Natural killer cell (primary cell): ENCODE measurements at regions not wholly inside any gene's neighbourhood (a gene's known extent, or its start where the extent isn't known, plus 50 kb on each side); places are given as distances from the start of the nearest gene placed in this dataset.

ENCODE experiments used
- ATAC-seq, 3 donors: fragments of 150-1000 bp in 2 of 3; fragments of 200-7000 bp in 1 of 3; cut with Tn5 transposase; 1 replicate in 1 of 3; 2 replicates in 2 of 3; pipeline ENCODE4 v1.10.0; 2021; ENCODE audit warnings: mild to moderate bottlenecking in 2 of 3, moderate library complexity in 2 of 3
- DNase-seq, 2 donors: peaks; one replicate each; pipeline versions ENCODE4 v3.0.0 to v3.0.0-alpha.2; 2013 to 2021; ENCODE audit warnings: mixed read lengths in 1 of 2
- H3K27ac ChIP-seq: one replicate; pipeline ENCODE4 v1.5.1; 2013; ENCODE audit warnings: mild to moderate bottlenecking, low read length
- H3K27me3 ChIP-seq: one replicate; pipeline ENCODE4 v1.6.1; 2013; ENCODE audit warnings: low read length; ENCODE audit not compliant: control insufficient read depth, insufficient read depth
- H3K36me3 ChIP-seq: one replicate; pipeline ENCODE4 v1.6.1; 2013; ENCODE audit warnings: low read length; ENCODE audit not compliant: control insufficient read depth, insufficient read depth
- H3K4me1 ChIP-seq: one replicate; pipeline ENCODE4 v1.6.1; 2013; ENCODE audit warnings: low read length; ENCODE audit not compliant: control insufficient read depth, insufficient read depth
- H3K4me3 ChIP-seq: one replicate; pipeline ENCODE4 v1.5.1; 2013; ENCODE audit warnings: low read length
- H3K9me3 ChIP-seq: one replicate; pipeline ENCODE4 v1.6.1; 2013; ENCODE audit warnings: low read length; ENCODE audit not compliant: control insufficient read depth, insufficient read depth
- H3K27ac Mint-ChIP-seq, 2 donors: one replicate each; pipeline ENCODE4 v1.8.0; 2022; ENCODE audit warnings: mild to moderate bottlenecking in 2 of 2, mixed read lengths in 2 of 2, moderate library complexity in 1 of 2
- H3K27me3 Mint-ChIP-seq, 2 donors: one replicate each; pipeline ENCODE4 v1.8.0; 2022; ENCODE audit warnings: low read depth in 2 of 2, mixed read lengths in 2 of 2
- H3K36me3 Mint-ChIP-seq: one replicate; pipeline ENCODE4 v1.8.0; 2022; ENCODE audit warnings: mixed read lengths
- H3K4me1 Mint-ChIP-seq, 2 donors: one replicate each; pipeline ENCODE4 v1.8.0; 2022; ENCODE audit warnings: mixed read lengths in 2 of 2
- H3K4me3 Mint-ChIP-seq: one replicate; pipeline ENCODE4 v1.8.0; 2022; ENCODE audit warnings: mild to moderate bottlenecking, moderate library complexity, mixed read lengths
- H3K9me3 Mint-ChIP-seq, 2 donors: one replicate each; pipeline ENCODE4 v1.8.0; 2022; ENCODE audit warnings: mixed read lengths in 2 of 2
- WGBS: methylation state at CpG from one replicate; pipeline ENCODE4 v1.1.7; 2013; ENCODE audit warnings: missing lambda C conversion rate; ENCODE audit not compliant: insufficient coverage; 5-methylcytosine and 5-hydroxymethylcytosine counted together
- intact Hi-C: fragments of 100-400 bp; cut with micrococcal nuclease; formaldehyde crosslinking; loops from one replicate; pipeline ENCODE4 v1.14.2; 2022
- TF ChIP-seq, protein P1 (sequence below): fragments of 200-600 bp; IDR thresholded peaks from one replicate; pipeline ENCODE4 v1.8.0; 2022; ENCODE audit warnings: antibody characterized with exemption

DNA sequence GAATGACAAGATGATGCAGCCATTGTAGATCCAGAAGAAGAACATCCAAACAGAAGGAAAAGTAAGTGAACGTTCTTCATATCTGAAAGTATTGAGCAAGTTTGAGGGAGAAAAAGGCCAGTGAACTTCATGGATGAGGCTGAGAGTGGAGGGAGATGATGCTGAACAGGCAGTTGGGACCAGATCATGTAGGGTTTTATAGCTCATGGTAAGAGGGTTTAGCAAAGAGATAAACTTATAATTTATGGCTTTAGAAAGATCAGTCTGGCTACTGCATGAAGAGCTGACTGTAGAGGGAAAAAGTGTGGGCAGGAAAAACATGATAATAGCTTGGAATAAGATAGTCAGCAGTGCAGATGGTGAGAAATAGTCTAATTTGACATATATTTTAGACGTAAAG lies 192.6 kb upstream of the LPP start:
- Mint-ChIP-seq H3K36me3 (no peaks in the 10 kb centered on the region), H3K9me3 (no peaks in the 10 kb centered on the region), H3K27me3 (no peaks in the 10 kb centered on the region), H3K27ac (no peak overlapping the region), H3K4me3 (no peak overlapping the region), H3K4me1 (peaks cover 21 to 34% of the 10 kb centered on the region in 2 donors)
- H3K9me3 ChIP-seq = no peaks in the 10 kb centered on the region
- no peak overlapping the region for H3K4me3 ChIP-seq
- ATAC-seq (no peak), DNase-seq (no peak)
- TF ChIP-seq, protein P1, sequence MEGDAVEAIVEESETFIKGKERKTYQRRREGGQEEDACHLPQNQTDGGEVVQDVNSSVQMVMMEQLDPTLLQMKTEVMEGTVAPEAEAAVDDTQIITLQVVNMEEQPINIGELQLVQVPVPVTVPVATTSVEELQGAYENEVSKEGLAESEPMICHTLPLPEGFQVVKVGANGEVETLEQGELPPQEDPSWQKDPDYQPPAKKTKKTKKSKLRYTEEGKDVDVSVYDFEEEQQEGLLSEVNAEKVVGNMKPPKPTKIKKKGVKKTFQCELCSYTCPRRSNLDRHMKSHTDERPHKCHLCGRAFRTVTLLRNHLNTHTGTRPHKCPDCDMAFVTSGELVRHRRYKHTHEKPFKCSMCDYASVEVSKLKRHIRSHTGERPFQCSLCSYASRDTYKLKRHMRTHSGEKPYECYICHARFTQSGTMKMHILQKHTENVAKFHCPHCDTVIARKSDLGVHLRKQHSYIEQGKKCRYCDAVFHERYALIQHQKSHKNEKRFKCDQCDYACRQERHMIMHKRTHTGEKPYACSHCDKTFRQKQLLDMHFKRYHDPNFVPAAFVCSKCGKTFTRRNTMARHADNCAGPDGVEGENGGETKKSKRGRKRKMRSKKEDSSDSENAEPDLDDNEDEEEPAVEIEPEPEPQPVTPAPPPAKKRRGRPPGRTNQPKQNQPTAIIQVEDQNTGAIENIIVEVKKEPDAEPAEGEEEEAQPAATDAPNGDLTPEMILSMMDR = no peak
- no peak overlapping the region for H3K27ac ChIP-seq
- H3K36me3 ChIP-seq = no peaks in the 10 kb centered on the region
- intact Hi-C loops = no loop called here
- 95% methylated on average over 2 of the region's 2 CpGs for WGBS
- H3K4me1 ChIP-seq = peaks cover 25% of the 10 kb centered on the region
- H3K27me3 ChIP-seq = no peaks in the 10 kb centered on the region

DNA sequence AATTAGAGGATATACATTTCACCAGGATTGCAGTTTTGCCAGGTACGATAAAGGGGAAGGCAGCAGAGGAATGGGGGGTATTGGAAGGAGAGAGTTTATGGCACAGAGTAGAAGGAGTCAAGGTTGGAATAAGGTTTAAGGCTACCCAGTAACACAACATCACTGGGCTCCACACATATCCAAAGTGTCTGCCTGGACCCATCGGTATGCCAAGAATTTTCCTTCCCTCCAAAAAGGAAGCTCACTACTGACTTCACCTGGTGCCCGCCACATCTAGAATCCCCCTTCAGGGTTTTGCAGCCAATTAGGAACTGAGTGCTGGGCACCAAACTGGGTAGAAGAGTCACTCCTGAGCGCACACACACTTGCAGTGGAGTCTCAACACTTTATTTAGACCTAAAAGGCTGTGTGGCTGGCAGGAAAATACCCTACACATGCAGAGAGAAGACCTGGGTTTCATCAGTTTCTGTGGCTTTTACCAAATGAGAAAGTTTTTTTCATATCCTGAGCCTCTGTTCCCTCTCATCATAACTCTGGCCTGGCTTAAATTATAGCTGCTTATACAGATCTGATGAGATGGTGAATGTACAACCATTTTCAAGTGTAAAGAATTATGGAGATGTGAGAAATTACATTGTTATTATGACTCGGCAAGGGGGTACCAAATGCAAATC lies 190.8 kb upstream of the LPP start:
- Histone ChIP-seq H3K36me3 (no peaks in the 10 kb centered on the region), H3K9me3 (no peaks in the 10 kb centered on the region), H3K27ac (peak overlapping the region; percentile 1), H3K4me1 (peaks cover 22% of the 10 kb centered on the region), H3K27me3 (no peaks in the 10 kb centered on the region), H3K4me3 (no peak overlapping the region)
- DNase-seq (no peak), ATAC-seq (peak in 1 of 3 donors; percentile 17)
- Mint-ChIP-seq H3K4me3 (no peak overlapping the region), H3K9me3 (no peaks in the 10 kb centered on the region), H3K27me3 (no peaks in the 10 kb centered on the region), H3K27ac (no peak overlapping the region), H3K36me3 (no peaks in the 10 kb centered on the region), H3K4me1 (peaks cover 15 to 22% of the 10 kb centered on the region in 2 donors)
- WGBS = 60% methylated on average over 5 of the region's 5 CpGs
- intact Hi-C loops = no loop called here
- TF ChIP-seq, protein P1 = no peak

DNA sequence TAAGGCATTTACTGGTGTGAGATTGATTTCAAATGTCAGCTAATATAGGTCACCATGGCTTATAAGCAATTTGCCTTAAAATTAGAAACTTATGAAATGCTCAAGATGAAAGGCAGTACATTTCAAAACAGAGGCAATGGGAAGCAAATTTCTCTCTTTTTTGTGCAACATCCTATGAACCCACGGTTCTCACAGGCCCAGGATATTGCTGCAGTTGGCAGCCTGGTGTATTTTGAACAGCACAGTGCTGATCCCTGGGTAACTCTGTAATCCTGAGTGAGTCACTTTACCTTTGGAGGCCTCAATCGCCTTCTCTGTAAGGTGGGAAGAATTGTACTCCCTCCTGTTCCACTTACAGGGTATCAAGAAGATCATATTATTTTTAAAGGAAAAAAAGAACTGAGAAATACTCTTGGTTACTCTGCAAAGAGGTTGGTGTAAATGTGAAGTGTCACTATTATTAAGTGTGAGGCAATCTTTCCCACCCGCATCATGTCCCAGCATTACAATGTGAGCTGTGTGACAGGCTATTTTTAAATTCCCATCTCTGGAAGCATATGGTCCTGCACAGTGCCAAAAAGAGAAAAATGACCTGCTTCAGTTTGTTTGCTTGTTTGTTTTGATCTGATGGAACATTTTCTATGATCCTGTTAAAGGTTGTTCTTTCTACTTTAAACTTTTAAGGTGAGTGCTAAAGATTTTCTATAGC lies 190.1 kb upstream of the LPP start:
- DNase-seq (no peak), ATAC-seq (no peak)
- Mint-ChIP-seq H3K27ac (no peak overlapping the region), H3K36me3 (no peaks in the 10 kb centered on the region), H3K4me3 (no peak overlapping the region), H3K4me1 (peaks cover 8 to 15% of the 10 kb centered on the region in 2 donors), H3K27me3 (no peaks in the 10 kb centered on the region), H3K9me3 (no peaks in the 10 kb centered on the region)
- Histone ChIP-seq H3K36me3 (no peaks in the 10 kb centered on the region), H3K27me3 (no peaks in the 10 kb centered on the region), H3K27ac (no peak overlapping the region), H3K9me3 (no peaks in the 10 kb centered on the region), H3K4me3 (no peak overlapping the region), H3K4me1 (peaks cover 15% of the 10 kb centered on the region)
- intact Hi-C loops = no loop called here
- 18% methylated on average over 1 of the region's 3 CpGs for WGBS
- TF ChIP-seq, protein P1 = no peak
